SIG-M5 treated with dmso at 0.1 percent for 504 hours (cell line): ENCODE measurements at regions not wholly inside any gene's neighbourhood (a gene's known extent, or its start where the extent isn't known, plus 50 kb on each side); places are given as distances from the start of the nearest gene placed in this dataset.
"Not testable (repeated sequence)": the region's sequence is repeated elsewhere in the genome, so short reads cannot be mapped to it uniquely, and the experiment has no call there.

ENCODE experiments used
- DNase-seq: peaks from one replicate; lab custom pipeline; 2025; ENCODE audit not compliant: unreplicated experiment; lab: John Stamatoyannopoulos, UW

- DNase-seq: no peak
These were observed 81.8 kb upstream of the ANKRD1 start for GRCh38 chr10:91002656-91003055.

DNA sequence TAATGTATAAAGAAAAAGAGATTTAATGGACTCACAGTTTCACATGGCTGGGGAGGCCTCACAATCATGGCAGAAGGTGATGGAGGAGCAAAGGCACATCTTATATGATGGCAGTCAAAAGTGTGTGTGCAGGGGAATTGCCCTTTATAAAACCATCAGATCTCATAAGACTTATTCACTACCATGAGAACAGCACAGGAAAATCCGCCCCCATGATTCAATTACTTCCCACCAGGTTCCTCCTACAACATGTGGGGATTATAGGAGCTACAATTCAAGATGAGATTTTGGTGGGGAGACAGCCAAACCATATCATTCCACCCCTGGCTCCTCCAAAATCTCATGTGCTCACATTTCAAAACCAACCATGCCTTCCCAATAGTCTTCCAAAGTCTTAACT, 82.5 kb upstream of the ANKRD1 start:
- not testable (repeated sequence) for DNase-seq

DNA sequence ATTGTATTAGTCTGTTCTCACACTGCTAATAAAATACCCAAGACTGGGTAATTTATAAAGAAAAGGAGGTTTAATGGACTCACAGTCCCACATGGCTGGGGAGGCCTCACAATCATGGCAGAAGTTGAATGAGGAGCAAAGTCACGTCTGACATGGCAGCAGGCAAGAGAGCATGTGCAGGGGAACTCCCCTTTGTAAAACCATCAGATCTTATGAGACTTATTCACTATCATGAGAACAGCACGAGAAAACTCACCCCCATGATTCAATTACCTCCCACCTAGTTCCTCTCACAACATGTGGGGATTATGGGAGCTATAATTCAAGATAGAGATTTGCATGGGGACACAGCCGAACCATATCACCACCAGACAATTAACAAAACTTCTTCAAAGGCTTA, 84.4 kb upstream of the ANKRD1 start:
- not testable (repeated sequence) for DNase-seq

GRCh38 chr10:91006001-91006751, 85.3 kb upstream of the ANKRD1 start:
- DNase-seq: peak; percentile 28

DNA sequence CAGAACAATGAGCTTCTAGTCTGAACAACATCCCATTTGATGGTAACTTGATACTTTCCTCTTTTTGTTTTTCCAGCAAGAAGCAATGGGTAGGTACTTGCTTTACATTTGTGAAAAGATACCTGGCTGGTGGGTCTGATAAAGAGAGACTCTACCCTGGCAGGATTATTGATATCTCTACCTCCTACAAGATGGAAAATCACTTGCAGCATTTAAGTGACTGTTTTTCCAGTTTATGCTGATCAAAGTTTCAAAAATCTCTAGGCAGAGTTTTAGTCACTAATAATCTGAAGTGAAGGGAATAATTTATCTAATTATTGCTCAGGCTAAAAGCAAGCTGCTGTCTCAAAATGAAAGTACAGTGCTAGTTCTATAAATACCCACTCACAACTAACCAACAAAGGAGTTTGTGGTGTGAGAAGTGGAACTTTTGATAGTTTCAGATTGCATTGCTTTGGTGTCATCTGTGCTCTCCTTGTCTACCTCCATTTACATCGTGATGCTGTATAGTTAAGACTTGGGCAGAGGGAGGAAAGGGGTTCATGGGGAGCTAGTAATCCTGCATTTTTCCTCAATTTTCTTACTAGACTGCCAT, 86.0 kb upstream of the ANKRD1 start:
- no peak for DNase-seq

DNA sequence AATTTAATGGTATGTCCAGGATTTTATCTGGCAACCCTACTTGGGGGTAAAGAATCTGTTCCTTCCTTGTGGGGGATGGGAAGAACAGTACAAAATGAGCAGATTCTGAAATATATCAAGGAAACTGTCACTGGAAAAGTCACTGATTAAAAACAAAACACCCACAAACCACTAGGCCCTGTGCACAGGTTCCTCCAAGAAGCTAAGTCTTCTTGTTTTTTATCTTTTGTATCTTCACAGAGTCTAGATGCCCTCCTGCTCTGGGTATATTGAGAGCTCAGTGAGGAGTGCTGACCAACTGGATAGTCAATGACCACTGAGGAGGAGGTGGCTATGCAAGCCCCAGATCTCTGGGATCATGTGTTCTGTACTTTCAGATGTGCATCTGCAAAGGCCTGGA, 86.8 kb upstream of the ANKRD1 start:
- DNase-seq: no peak

DNA sequence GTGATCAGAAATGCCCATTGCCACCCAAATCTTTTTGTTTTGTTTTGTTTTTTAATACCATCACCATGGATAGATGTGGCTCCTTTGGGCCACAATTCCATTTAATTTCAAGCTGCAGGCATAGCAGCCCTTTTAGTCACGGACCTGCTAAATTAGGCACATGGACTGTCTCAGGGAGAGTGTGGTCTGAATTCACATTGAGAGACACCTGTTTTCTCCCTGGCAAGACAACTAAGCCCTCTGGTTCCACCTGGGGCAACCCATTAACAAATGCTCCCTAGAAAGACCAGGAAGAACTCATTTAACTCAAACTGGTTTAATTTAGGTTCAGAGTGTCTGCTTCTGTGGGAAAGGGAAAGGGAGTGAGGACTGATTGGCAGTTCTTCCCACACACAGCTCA, 88.2 kb upstream of the ANKRD1 start:
- DNase-seq: no peak

DNA sequence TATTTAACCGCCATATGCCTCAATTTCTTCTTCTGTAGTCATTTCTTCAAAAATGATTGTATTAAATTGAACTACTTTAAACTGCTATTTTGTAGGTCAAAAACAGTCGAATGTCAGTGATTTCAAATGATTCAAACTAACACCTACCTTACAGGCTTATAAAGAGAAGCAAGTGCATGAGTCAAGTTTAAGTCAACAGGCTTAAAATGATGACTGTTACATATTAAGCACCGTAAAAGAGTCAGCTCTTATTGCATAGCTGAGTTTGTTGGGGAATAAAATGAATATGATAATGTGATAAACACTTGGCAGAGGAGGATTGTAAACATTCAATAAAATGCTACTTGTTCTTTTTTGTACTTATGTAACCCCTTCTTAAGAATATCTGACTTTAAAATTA, 90.1 kb upstream of the ANKRD1 start:
- DNase-seq: no peak

DNA sequence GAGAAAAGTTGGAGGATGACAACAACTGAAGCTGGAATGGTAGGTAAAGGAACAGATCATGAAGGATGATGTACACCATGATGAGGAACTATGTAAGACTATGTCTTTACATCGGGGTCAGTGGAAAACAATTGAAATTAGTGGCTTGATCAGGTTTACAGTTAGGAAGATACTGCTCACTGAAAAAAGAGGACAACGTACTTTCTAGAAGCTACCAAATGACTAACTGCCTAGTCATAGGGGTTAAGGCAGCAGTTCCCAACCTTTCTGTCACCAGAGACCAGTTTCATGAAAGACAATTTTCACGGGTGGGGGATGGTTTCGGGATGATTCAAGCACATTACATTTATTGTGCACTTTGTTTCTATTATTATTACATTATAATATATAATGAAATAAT, 91.6 kb upstream of the ANKRD1 start:
- no peak for DNase-seq

DNA sequence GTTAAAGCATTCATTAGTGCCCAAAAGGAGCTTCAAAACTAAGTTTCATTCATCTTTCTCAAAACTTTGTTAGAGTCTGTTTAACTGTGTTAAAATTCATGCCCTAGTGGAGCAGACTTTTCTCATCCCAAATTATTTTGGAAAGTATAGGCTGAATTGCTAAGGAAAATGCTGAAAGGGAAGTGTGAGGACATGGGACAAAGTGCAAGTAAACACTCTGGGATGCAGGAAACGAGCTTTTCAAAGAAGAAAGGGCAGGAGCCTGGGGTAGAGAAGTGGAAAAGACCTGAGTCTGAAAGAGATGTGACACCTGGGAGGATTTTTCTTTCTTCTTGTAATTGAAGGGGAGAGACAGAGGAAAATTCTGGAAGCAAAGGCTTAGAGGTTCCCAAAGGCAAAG, 93.1 kb upstream of the ANKRD1 start:
- DNase-seq: no peak

DNA sequence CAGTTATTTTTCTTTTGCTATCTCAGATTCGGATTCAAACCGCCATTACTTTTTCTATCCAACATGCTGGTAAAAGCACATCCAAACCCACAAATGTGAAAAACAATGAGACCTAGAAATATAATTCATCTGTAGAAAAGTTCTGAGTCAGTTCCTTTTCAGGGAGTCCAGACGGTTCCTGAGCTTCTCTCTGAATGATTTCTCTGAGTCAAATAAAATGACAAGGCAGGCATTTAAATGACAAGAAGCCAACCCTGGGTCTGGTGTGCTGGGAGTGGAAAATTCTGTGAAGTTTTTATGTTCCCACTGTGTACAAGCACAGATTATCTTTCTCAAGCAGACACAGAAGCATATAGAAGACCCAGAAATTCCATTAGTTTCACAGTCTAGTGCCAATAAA, 96.3 kb upstream of the ANKRD1 start:
- no peak for DNase-seq

DNA sequence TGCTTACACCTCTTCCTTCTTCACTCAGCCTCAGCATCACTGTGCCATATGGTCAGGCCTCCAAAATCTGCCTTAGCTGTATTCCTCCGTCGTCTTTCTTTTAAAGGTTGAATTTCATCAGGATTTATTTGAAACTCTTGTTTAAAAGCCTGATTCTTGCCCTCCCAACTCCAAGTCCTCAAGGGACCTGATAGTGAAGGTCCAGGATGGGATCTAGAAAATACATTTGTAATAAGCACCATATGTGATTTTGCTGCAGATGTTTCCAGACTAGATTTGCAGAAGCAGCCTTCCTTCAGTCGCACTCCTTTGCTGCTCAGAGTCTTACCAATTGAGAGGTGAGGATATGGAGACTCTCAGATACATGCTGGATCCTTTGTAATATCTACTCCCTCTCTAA, 101.0 kb upstream of the ANKRD1 start:
- DNase-seq: no peak

DNA sequence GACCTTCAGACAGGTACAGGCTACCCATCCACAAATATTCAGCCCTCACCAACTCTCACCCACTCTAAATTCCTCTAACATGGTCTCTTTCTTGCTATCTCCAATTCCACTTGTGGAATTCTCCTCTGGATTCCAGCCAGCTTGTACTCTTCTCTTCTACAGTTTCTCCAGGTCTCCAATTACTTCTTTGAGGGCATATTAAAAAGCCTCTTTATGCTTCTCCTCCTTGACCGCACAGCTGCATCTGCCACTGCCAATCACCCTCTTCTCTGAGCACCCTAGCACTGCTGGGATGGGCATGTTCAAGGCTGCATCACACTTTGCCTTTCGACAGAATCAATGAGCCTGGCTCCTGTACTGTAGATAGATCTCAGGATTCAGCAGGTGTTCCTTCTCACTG, 101.5 kb upstream of the ANKRD1 start:
- DNase-seq: no peak

- DNase-seq: no peak
These were observed 102.2 kb upstream of the ANKRD1 start for GRCh38 chr10:91022924-91023699.

- no peak for DNase-seq
These were observed 103.0 kb upstream of the ANKRD1 start for GRCh38 chr10:91023700-91024398.

DNA sequence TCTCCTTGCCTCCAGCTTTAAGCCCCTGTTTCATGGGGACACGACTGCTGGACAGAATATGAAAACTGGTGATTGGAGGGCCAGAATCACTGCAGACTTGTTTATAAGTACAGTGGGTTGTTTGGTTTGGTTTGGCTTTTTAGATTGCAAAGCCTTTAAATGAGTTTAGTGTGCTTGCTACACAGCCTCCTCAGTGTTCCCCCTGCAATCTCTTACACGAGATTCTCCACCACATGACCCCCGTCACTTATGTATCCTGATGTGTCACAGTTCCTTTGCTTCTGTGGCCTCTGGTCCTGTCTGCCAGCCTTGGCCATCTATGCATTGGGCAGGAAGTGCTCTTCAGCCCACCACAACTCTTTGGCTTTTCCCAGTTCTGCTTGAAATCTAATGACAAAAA, 103.7 kb upstream of the ANKRD1 start:
- no peak for DNase-seq

- peak; percentile 4 for DNase-seq
These were observed 111.8 kb upstream of the ANKRD1 start for GRCh38 chr10:91032611-91033206.

- DNase-seq: no peak
These were observed 112.5 kb upstream of the ANKRD1 start for GRCh38 chr10:91033324-91033950.

GRCh38 chr10:91034042-91034441, 113.2 kb upstream of the ANKRD1 start:
- DNase-seq: no peak

DNA sequence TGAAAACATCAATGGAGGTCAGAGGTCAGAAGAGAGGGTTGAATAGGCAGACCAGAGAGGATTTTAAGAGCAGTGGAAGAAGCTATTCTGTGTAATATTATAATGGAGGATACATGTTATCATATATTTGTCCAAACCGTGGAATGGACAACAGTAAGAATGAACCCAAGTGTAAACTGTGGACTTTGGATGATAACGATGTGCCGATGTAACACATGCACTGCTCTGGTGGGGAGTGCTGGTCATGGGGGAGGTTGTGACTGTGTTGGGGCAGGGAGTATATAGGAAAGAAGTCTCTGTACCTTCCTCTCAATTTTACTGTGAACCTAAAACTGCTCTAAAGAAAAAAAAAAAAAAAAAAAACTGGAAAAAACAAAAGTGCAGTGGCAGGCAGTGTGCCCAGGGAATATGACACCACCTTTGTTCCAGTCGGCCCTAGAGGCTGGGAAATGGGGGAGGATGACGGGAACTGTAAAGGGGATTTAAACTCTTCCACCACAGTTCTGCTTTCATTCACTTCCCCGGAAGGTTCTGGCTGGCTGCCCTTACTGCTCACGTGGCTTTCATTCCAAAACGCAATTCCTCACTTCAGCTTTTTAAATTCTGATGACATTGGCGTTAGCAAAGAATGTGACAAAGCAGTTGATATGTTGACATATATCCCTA, 113.7 kb upstream of the ANKRD1 start:
- no peak for DNase-seq
